Mucosa of descending colon (tissue), 3 donors: ENCODE measurements at regions not wholly inside any gene's neighbourhood (a gene's known extent, or its start where the extent isn't known, plus 50 kb on each side); places are given as distances from the start of the nearest gene placed in this dataset.

ENCODE experiments used
- ATAC-seq: fragments of 200-7000 bp; cut with Tn5 transposase; one replicate; pipeline ENCODE4 v1.9.1; 2020; ENCODE audit warnings: mild to moderate bottlenecking, moderate library complexity
- DNase-seq, 3 donors: peaks; one replicate each; pipeline ENCODE4 v3.0.0-alpha.2; 2020
- H3K36me3 ChIP-seq: fragments of 200-600 bp; one replicate; pipeline ENCODE4 v1.8.0; 2021; ENCODE audit warnings: low read depth, mild to moderate bottlenecking
- H3K4me1 ChIP-seq: fragments of 200-600 bp; one replicate; pipeline ENCODE4 v1.8.0; 2021; ENCODE audit warnings: low read depth, mild to moderate bottlenecking
- H3K4me3 ChIP-seq: fragments of 200-600 bp; one replicate; pipeline ENCODE4 v1.8.0; 2021; ENCODE audit warnings: mild to moderate bottlenecking
- H3K9me3 ChIP-seq: fragments of 200-600 bp; one replicate; pipeline ENCODE4 v1.8.0; 2021; ENCODE audit warnings: mild to moderate bottlenecking
- CTCF ChIP-seq: fragments of 200-600 bp; IDR thresholded peaks from one replicate; pipeline ENCODE4 v1.8.0; 2022; ENCODE audit warnings: antibody characterized with exemption, mild to moderate bottlenecking
- intact Hi-C, 2 donors: fragments of 100-400 bp; cut with DNase I in 1 of 2; cut with micrococcal nuclease in 1 of 2; formaldehyde crosslinking; loops; one replicate each; pipeline versions ENCODE4 v1.11.0 to v1.11.1; 2022; cut with DNase I, micrococcal nuclease
- donor health status: DM: no; HTN: no; CAD: no; lungs with moderate emphysema.
- donor health status: DM: no; HTN: no; CAD: no.
- donor health status: DM: no; HTN: yes; CAD: no.

DNA sequence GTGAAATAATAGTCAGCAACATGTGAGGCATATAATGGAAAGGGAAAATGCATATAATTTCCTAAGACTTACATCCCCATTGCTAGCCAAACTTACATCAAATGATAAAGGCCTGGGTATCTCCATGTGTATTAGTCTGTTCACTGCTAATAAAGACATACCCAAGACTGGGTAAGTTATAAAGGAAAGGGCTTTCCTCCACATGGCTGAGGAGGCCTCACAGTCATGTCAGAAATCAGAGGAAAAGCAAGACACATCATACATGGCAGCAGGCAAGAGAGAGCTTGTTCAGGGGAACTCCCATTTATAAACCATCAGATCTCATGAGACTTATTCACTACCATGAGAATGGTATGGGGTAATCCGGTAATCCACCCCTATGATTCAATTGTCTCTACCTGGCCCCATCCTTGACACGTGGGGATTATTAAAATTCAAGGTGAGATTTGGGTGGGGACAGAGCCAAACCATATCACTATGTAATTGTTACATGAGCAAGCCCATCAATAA is 161.5 kb upstream of the SAMSN1 start:
- Histone ChIP-seq H3K4me3 (no peak overlapping the region), H3K4me1 (no peaks in the 10 kb centered on the region), H3K9me3 (no peaks in the 10 kb centered on the region), H3K36me3 (no peaks in the 10 kb centered on the region)
- TF ChIP-seq CTCF = no peak
- DNase-seq = no peak
- no peak for ATAC-seq
- intact Hi-C loops = no loop called here

GRCh38 chr21:14706712-14707510 is 160.8 kb upstream of the SAMSN1 start:
- DNase-seq (no peak), ATAC-seq (no peak)
- intact Hi-C loops = no loop called here
- H3K4me1 ChIP-seq = no peaks in the 10 kb centered on the region
- TF ChIP-seq CTCF = no peak
- H3K9me3 ChIP-seq = no peaks in the 10 kb centered on the region
- H3K4me3 ChIP-seq = no peak overlapping the region
- no peaks in the 10 kb centered on the region for H3K36me3 ChIP-seq

DNA sequence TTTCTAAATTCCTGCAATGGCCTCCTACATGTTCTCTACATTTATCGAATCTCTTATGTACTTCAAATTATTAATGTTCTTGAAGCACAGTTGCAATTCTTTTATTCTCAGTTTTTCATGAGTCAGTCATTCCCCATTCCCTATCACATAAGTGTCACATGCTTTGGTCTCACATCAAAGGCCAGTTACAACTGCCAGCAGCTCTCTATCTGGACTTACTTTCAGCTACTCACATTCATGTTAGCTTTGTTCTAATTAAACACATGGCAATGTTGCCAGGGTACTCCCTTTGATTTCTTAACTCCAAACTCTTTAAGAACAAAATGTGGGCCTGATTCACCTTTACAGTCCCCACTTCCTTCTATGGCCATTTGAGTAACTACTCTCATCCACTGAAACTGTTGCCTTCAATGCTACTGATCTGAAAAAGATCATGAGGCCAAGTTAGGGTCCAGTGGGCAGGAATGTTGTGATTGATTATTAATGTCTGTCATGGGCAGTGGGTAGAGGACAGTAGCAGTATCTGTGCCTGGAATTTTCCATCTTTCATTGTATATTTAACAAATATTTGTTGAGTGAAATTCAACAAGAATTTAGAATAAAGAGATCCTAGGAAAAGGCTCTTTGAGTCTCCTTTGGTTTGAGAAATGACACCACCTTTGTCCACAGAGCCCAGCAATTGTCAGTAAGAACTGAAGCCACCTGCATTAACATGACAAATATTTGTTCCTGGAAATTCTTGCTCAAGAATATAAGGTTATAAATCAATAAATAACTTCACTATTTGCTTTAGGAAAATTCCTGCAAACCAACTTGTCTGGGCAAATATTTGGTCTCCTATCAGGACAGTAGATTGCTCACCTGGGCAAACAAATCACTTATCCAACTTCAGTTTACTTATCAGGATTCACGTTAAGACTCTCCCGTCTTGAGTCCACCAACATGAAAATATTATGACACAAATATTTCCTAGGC is 153.6 kb upstream of the SAMSN1 start:
- Histone ChIP-seq H3K4me1 (no peaks in the 10 kb centered on the region), H3K36me3 (no peaks in the 10 kb centered on the region), H3K4me3 (no peak overlapping the region), H3K9me3 (no peaks in the 10 kb centered on the region)
- ATAC-seq (no peak), DNase-seq (no peak)
- TF ChIP-seq CTCF = no peak
- intact Hi-C loops = no loop called here

GRCh38 chr21:14697769-14698168 is 151.7 kb upstream of the SAMSN1 start:
- no peak for DNase-seq
- Histone ChIP-seq H3K36me3 (no peaks in the 10 kb centered on the region), H3K9me3 (no peaks in the 10 kb centered on the region), H3K4me1 (no peaks in the 10 kb centered on the region), H3K4me3 (no peak overlapping the region)
- TF ChIP-seq CTCF = no peak
- intact Hi-C loops = no loop called here
- no peak for ATAC-seq

GRCh38 chr21:14694817-14695216 is 148.7 kb upstream of the SAMSN1 start:
- Histone ChIP-seq H3K9me3 (no peaks in the 10 kb centered on the region), H3K4me3 (no peak overlapping the region), H3K36me3 (no peaks in the 10 kb centered on the region), H3K4me1 (no peaks in the 10 kb centered on the region)
- ATAC-seq (no peak), DNase-seq (no peak)
- no peak for TF ChIP-seq CTCF
- intact Hi-C loops = no loop called here
